NCI-H2107 treated with DMSO at 0.1 percent for 48 hours (cell line): ENCODE measurements at regions not wholly inside any gene's neighbourhood (a gene's known extent, or its start where the extent isn't known, plus 50 kb on each side); places are given as distances from the start of the nearest gene placed in this dataset.
"Not testable (repeated sequence)": the region's sequence is repeated elsewhere in the genome, so short reads cannot be mapped to it uniquely, and the experiment has no call there.

ENCODE experiments used
- DNase-seq: peaks from one replicate; lab custom pipeline; 2025; ENCODE audit not compliant: unreplicated experiment; lab: John Stamatoyannopoulos, UW

DNA sequence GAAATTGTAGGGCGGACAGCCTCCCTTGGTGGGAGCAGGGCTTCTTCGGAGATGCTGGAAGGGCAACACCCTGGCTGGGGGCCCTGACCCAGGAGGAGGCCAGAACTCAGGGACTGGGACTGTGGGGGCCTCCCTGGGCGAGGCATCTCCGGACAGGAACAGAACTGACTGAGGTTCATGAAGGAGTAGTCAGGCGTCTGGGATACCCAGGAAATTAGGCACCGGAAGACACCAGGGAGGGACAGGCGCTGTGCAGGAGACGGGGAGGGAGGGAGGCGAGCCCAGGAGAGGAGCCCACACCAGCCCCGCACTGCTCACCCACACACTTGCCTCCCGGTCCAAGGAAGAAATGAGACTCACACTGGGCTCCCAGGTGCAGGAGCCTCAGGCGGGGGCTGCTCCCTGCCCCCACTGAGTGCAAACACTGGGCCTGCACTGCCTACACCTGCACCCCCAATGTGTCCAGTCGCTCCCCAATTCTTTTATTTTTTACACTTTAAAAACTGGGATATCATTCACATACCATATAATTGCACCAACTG lies 262.6 kb upstream of the SFSWAP start:
- no peak for DNase-seq

DNA sequence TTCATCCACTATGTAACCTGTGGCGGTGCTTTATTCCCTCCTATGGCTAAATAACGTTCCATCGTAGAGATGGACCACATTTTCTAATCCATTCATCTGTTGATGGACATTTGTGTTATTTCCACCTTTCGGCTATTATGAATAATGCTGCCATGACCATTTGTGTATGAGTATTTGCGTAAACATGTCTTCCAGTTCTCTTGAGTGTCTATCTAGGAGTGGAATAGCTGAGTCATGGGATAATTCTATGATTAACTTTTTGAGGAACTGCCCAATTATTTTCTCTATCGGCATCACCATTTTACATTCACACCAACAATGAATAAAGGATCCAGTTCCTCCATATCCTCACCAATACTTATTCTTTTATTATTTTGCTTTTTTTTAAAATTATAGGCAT lies 261.9 kb upstream of the SFSWAP start:
- no peak for DNase-seq

- DNase-seq, result no peak
These were observed 258.4 kb upstream of the SFSWAP start for GRCh38 chr12:131452444-131452860.

DNA sequence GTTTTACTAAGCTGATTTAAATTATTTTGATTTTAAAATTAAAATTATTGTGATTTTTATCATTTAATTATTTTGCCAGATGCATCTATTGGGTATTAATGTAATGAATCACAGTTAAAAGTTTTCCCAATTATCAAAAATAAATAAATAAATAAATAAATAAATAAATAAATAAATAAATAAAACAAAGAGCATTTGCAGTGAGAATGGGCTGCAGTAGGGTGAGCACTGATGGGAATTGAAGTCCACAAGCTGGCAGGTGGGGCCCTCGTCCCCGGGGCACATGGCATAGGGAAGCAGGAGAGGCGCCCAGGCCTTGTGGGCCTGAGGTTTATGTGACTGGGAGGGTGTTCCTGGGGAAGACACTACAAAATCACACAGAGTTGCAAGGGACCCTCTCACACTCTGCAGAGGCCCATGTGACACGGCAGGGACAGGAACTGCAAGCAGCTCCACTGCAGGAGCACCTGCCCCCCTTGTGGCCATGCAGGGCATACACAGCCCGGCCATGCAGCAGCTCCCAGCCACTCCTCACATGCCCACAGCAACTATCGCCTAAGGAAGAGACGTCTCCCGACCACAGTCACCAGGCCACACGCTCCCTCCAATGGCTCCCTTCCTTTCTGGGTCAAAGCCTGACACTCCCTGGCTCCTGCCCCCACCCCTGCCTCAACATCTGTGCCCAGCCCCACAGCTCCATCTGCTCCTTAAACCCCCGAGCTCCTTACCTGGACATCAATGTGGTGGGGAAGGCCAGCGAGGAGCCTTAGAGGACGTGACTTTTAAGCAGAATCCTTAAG lies 256.3 kb upstream of the SFSWAP start:
- DNase-seq, result no peak

- DNase-seq, result no peak
These were observed 255.7 kb upstream of the SFSWAP start for GRCh38 chr12:131455218-131455506.

DNA sequence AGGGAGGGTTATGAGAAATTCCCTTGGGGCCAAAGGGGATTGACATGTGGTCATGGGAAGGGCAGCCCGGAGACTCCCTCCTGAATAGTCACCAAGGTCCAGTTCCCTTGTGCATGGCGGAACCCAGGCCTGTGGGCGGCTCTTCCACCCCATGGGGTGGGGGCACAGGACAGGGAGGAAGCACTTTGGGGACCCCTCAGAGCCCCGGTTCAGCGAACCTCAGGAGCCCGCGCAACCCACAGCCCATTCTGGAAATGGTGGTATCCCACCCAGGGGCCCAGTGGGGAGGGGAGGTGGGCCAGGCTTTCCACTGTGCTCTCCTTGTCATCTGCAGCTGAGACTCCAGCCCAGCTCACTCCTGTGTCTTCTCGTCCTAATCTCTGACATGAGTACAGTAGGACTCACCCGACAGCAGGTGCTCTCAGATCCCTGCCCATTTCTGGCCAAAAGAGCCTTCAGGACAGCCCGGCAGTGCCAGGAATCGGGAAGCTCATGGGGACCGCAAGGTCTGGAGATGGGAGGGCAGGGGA lies 255.2 kb upstream of the SFSWAP start:
- no peak for DNase-seq

- no peak for DNase-seq
These were observed 254.4 kb upstream of the SFSWAP start for GRCh38 chr12:131456301-131457027.

DNA sequence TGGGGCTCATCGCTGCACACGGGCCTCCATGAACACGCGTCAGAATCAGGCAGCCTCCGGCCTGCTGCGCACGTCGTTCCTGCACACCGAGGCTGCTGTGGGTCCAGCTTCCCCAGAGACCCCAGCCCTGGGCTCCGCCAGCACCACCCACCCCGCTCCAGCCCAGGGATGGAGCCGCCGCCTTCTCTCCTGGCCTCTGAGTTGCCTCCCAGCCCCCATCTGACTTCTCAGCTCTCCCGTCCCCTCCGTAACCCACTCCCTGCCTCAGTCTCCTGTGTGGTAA lies 253.9 kb upstream of the SFSWAP start:
- DNase-seq, result no peak

GRCh38 chr12:131457331-131458047 lies 253.4 kb upstream of the SFSWAP start:
- no peak for DNase-seq

GRCh38 chr12:131458048-131458374 lies 252.9 kb upstream of the SFSWAP start:
- no peak for DNase-seq

- no peak for DNase-seq
These were observed 251.7 kb upstream of the SFSWAP start for GRCh38 chr12:131458931-131459772.

DNA sequence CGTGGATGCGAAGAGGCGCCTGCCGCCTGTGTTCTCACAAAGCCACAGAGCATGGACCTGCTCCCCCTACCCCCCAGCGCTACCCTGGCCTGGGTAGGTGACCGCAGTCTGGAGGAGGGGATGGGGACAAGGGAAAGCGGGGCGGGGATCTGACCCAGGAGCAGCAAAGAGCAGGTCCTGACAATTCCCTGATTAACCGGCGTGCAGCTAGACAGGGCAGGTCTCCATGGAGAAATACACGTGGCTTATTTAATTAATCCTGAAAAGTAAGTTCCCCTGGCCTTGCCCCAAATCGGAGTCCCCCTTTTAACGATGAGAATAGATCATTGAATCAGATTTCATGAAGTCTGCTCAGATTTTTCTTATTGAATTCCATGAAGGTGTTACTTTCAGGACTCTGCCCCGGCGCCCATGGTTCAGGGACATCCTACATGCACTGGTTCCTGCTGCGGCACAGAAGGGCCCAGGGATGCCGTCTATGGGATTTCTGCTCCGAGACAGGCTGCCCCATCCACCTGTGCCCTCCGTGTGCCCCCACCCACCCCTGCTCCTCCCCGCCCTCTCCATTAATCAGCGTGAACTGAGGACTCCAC lies 251.0 kb upstream of the SFSWAP start:
- no peak for DNase-seq

DNA sequence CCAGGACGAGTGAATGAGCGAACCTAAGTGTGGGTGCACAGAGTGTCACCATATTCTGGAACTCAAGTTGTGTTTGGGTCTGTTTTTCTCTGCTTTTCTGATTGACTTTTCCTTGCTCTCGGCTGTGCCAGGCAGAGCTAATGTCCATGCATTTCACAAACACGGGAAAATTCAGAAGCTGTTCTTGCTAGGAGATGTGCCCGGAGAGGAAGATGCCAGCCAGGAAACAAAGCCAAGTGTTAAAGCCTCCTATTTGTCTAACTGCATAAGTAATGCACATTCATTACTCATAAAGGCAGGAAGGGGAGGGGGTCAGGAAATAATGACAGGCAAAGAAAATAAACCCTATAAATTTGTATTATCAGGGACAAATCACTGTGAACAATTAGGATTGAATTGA lies 250.4 kb upstream of the SFSWAP start:
- DNase-seq, result no peak

- DNase-seq, result no peak
These were observed 249.8 kb upstream of the SFSWAP start for GRCh38 chr12:131461096-131461495.

DNA sequence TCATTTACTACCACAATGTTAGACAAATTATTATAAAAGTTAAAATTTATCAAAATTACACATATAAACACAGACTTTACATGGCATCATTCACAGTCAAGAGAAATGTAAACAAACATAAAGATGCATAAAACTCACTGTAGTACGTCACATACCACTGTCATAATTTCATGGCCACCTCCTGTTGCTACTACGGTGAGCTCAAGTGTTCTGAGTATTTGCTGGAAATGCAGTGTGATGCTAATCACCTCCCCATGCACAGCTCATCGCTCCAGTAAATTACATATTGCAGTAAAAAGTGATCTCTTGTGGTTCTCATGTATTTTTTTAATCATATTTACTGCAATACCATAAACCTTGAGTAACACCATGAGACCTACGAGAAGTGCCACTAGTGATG lies 247.7 kb upstream of the SFSWAP start:
- no peak for DNase-seq

DNA sequence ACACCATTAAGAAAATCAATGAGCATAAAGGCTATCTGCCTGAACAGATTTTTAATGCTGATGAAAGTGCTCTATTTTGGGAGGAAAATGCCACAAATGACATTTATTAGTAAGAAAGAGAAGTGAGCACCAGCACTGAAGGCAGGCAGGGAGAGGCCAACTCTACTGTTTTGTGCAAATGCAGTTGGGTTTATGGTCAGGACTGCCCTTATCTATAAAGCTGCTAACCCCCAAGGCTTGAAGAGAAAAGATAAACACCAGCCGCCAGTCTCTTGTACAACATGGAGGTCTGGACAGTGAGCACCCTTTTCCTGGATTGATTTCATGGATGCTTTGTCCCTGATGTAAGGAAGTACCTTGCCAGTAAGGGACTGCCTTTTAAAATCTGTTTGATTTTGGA lies 246.8 kb upstream of the SFSWAP start:
- DNase-seq, result no peak

DNA sequence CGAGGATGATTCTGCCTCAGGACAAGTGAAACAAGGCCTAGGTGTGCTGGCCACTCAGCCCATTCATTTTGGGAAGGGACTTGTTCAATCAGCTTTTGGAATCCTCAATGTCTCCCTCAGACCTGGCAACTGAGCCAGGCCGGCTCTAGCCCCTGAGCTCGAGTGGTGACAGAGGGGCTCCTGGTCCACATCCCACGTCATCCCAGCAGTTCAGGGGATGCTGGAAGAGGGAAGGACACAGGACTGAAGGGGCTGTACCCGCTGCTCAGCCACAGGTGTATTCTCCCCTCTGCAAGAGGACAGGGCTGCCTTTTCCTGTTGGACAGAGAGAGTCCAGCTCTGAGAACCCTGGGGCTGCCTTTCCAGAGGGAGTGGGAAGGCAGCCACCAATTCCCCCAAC lies 244.6 kb upstream of the SFSWAP start:
- DNase-seq, result no peak

- no peak for DNase-seq
These were observed 244.0 kb upstream of the SFSWAP start for GRCh38 chr12:131466932-131467331.

DNA sequence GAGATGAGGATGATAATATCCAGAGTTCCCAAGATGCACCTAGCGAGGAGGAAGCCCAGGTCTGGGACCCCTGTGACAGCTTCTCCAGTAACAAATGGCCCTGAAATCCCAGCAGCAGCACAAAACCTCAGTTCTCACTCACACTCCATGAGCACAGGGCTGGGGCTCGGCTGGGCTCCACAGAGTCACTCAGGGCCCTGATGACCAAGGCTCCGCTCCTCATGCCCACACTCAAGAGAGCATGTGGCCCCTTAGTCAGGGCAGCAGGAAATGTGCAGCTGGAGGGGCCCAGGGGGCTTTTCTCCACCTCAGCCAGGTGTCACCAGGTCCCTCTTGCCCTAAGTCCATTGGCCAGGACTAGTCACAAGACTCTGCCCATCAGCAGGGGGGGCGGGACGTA lies 242.7 kb upstream of the SFSWAP start:
- DNase-seq, result no peak

- DNase-seq, result not testable (repeated sequence)
These were observed 240.9 kb upstream of the SFSWAP start for GRCh38 chr12:131469945-131470344.
